ENCODE measurements at regions not wholly inside any gene's neighbourhood (a gene's known extent, or its start where the extent isn't known, plus 50 kb on each side); places are given as distances from the start of the nearest gene placed in this dataset.

GRCh38 chr7:38066391-38066790, 111.7 kb upstream of the STARD3NL start:
- no peak overlapping the region for H3K4ac ChIP-seq (ENCODE audit: low read depth, low read length)
- DNase-seq (no peak), ATAC-seq (ENCODE audit: low read depth) (no peak)
- no peak overlapping the region for H3K9ac ChIP-seq (ENCODE audit: low read depth, low read length)
- no peak for TF ChIP-seq MAZ (IDR thresholded peaks at IDR 0.05; ENCODE audit: borderline replicate concordance, low read depth, low read length)
- no peak overlapping the region for H3K4me2 ChIP-seq (ENCODE audit: low read depth, low read length)
- H3K18ac ChIP-seq (ENCODE audit: low read depth, low read length), result no peak overlapping the region
- no peak overlapping the region for H2BK120ac ChIP-seq (ENCODE audit: low read depth, low read length)
- CTCF ChIA-PET, result no interaction called here
- H2AK9ac ChIP-seq (replicated peaks; ENCODE audit: low read depth, low read length, poor library complexity), result no peak overlapping the region
- H2BK5ac ChIP-seq (ENCODE audit: low read depth, low read length, poor library complexity, severe bottlenecking), result no peak overlapping the region
- intact Hi-C loops (cut with micrococcal nuclease), result no loop called here
- H3K9me1 ChIP-seq (ENCODE audit: insufficient read depth, low read length), result no peaks in the 10 kb centered on the region
- H4K5ac ChIP-seq (ENCODE audit: low read depth, low read length), result no peak overlapping the region
- H3K23ac ChIP-seq (ENCODE audit: low read depth, low read length), result no peak overlapping the region
- H4K8ac ChIP-seq (ENCODE audit: low read depth in 2 of 2, low read length in 2 of 2), result no peak overlapping the region
- no peak overlapping the region for H2BK20ac ChIP-seq (ENCODE audit: low read depth, low read length)
- H3K27me3 ChIP-seq (ENCODE audit: control insufficient read depth, insufficient read depth, low read length), result no peaks in the 10 kb centered on the region
- dilution Hi-C loops (cut with HindIII; ENCODE audit: low sequenced_read_pairs, unreplicated experiment), result no loop called here
- no peaks in the 10 kb centered on the region for H4K20me1 ChIP-seq (ENCODE audit: insufficient read depth, low read length)
- H3K27ac ChIP-seq (ENCODE audit: insufficient read depth, low read length), result no peak overlapping the region
- H2AFZ ChIP-seq (replicated peaks; ENCODE audit: low read length, poor library complexity), result no peak overlapping the region
- no peak overlapping the region for H4K91ac ChIP-seq (ENCODE audit: insufficient read depth, low read depth, low read length)
- H3K14ac ChIP-seq (replicated peaks; ENCODE audit: low read depth, low read length), result no peak overlapping the region
- BruUV-seq (replicated peaks), result no TSS peak
- H2BK15ac ChIP-seq (ENCODE audit: low read depth, low read length), result no peak overlapping the region
- H2AK5ac ChIP-seq (ENCODE audit: low read depth, low read length), result no peak overlapping the region
- in situ Hi-C loops (cut with MboI; ENCODE audit: low sequenced_read_pairs), result no loop called here
- WGBS, 2 experiments (ENCODE audit: extremely low coverage in 2 of 2, insufficient read length in 1 of 2), result no CpG with 5 or more reads among the region's 5 CpGs
- POLR2A ChIA-PET (ENCODE audit: unreplicated experiment), result no interaction called here
- H3K9me3 ChIP-seq (ENCODE audit: control insufficient read depth, insufficient read depth, low read length), result no peaks in the 10 kb centered on the region
- H3K56ac ChIP-seq (ENCODE audit: extremely low read depth, insufficient read depth, low read length), result no peak overlapping the region
- H3K79me1 ChIP-seq (ENCODE audit: low read depth in 1 of 2, low read length in 2 of 2), result no peaks in the 10 kb centered on the region
- H3K4me1 ChIP-seq (ENCODE audit: control insufficient read depth, insufficient read depth, low read length), result no peaks in the 10 kb centered on the region
- no peaks in the 10 kb centered on the region for H3K36me3 ChIP-seq (ENCODE audit: control insufficient read depth, insufficient read depth, low read length)
- H3K4me3 ChIP-seq (ENCODE audit: insufficient read depth, low read depth, low read length), result no peak overlapping the region

All from IMR-90 (cell line).